ENCODE measurements at regions not wholly inside any gene's neighbourhood (a gene's known extent, or its start where the extent isn't known, plus 50 kb on each side); places are given as distances from the start of the nearest gene placed in this dataset.

DNA sequence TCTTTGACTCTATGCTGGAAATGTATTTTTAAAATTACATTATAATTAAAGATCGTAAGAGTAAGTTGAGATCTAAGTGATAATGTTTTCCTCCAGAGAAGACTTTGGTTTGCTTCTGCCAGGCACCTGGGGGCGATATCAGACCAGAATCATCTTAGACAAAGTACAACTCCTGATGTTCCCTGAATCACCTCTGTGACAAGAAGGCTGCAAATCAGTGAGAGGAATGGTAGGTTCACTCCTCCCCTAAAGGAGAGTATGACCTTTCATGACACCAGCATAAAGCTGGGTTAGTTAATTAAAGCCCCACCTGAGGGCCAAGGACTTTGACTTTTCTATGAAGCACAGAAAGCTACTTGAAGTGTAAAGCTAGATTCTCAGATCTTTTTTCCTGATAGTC is 114.4 kb upstream of the DTNA start:
- TF ChIP-seq, protein P1, sequence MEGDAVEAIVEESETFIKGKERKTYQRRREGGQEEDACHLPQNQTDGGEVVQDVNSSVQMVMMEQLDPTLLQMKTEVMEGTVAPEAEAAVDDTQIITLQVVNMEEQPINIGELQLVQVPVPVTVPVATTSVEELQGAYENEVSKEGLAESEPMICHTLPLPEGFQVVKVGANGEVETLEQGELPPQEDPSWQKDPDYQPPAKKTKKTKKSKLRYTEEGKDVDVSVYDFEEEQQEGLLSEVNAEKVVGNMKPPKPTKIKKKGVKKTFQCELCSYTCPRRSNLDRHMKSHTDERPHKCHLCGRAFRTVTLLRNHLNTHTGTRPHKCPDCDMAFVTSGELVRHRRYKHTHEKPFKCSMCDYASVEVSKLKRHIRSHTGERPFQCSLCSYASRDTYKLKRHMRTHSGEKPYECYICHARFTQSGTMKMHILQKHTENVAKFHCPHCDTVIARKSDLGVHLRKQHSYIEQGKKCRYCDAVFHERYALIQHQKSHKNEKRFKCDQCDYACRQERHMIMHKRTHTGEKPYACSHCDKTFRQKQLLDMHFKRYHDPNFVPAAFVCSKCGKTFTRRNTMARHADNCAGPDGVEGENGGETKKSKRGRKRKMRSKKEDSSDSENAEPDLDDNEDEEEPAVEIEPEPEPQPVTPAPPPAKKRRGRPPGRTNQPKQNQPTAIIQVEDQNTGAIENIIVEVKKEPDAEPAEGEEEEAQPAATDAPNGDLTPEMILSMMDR (IDR thresholded peaks at IDR 0.05; ENCODE audit: extremely low read depth, low read depth, low read length): peak; percentile 48
- Histone ChIP-seq H3K4me3 (ENCODE audit: insufficient read depth, low read length) (no peak overlapping the region), H3K4me1 (ENCODE audit: insufficient read depth, low read length) (no peaks in the 10 kb centered on the region), H2AFZ (ENCODE audit: low read length) (no peak overlapping the region), H3K79me2 (ENCODE audit: insufficient read depth, low read length) (no peaks in the 10 kb centered on the region), H3K36me3 (ENCODE audit: insufficient read depth, low read length) (no peaks in the 10 kb centered on the region), H3K27ac (ENCODE audit: low read depth, low read length) (no peak overlapping the region), H3K27me3 (ENCODE audit: insufficient read depth, low read length) (no peaks in the 10 kb centered on the region), H3K9me3 (ENCODE audit: low read depth, low read length) (no peaks in the 10 kb centered on the region), H4K20me1 (ENCODE audit: insufficient read depth, low read length) (no peaks in the 10 kb centered on the region), H3K4me2 (ENCODE audit: insufficient read depth, low read length) (no peak overlapping the region)
- peak; percentile 29 for DNase-seq (ENCODE audit: insufficient read length, low spot score, missing footprints)

DNA sequence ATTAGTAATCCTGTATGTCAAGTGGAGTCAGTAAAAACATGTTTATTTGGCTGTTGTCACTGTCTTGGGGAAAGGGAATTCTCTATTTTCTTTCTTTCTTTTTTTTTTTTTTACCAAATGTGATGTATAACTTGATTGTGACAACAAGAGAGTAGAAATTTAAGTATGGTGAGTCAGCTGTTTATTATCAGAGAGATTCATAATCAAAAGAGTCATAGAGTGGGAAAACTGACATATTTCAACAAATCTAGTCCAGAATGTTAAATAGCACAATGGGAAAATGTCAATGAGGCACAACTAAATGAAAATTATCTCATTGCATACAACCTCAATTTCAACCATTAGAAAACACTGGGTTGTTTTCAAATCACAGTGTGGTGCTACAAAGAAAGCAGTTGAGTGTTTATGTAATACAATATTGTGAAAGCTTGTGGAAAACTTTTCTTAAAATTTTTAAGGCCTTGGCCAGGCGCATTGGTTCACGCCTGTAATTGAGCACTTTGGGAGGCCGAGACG is 111.9 kb upstream of the DTNA start:
- Histone ChIP-seq H3K4me2 (ENCODE audit: insufficient read depth, low read length) (no peak overlapping the region), H3K27ac (ENCODE audit: low read depth, low read length) (no peak overlapping the region), H3K79me2 (ENCODE audit: insufficient read depth, low read length) (no peaks in the 10 kb centered on the region), H2AFZ (ENCODE audit: low read length) (no peak overlapping the region), H3K27me3 (ENCODE audit: insufficient read depth, low read length) (no peaks in the 10 kb centered on the region), H3K4me1 (ENCODE audit: insufficient read depth, low read length) (no peaks in the 10 kb centered on the region), H3K36me3 (ENCODE audit: insufficient read depth, low read length) (no peaks in the 10 kb centered on the region), H3K4me3 (ENCODE audit: insufficient read depth, low read length) (no peak overlapping the region), H4K20me1 (ENCODE audit: insufficient read depth, low read length) (no peaks in the 10 kb centered on the region), H3K9me3 (ENCODE audit: low read depth, low read length) (no peaks in the 10 kb centered on the region)
- TF ChIP-seq, protein P1 (IDR thresholded peaks at IDR 0.05; ENCODE audit: extremely low read depth, low read depth, low read length): no peak
- DNase-seq (ENCODE audit: insufficient read length, low spot score, missing footprints): peak; percentile 19

DNA sequence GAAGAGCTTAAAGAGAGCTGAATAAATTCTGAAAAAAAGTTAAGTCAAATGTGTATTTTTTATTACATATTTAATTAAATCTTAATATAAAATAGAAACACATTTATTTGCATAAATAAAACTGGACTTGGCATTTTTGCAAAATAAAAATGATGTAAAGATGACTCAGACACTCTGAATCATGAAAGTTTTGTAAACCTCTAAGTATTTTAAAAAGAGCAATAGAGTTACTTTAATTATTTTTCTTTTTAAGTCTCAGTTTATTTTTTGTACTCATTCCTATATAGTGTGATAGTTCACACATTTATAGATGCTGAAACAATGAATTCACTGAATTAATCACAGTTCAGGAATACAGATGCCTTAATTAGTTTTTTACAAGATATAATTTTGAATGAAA is 109.9 kb upstream of the DTNA start:
- H3K79me2 ChIP-seq (ENCODE audit: insufficient read depth, low read length): no peaks in the 10 kb centered on the region
- DNase-seq (ENCODE audit: insufficient read length, low spot score, missing footprints): no peak
- no peaks in the 10 kb centered on the region for H3K9me3 ChIP-seq (ENCODE audit: low read depth, low read length)
- TF ChIP-seq, protein P1 (IDR thresholded peaks at IDR 0.05; ENCODE audit: extremely low read depth, low read depth, low read length): no peak
- H2AFZ ChIP-seq (ENCODE audit: low read length): no peak overlapping the region
- H4K20me1 ChIP-seq (ENCODE audit: insufficient read depth, low read length): no peaks in the 10 kb centered on the region
- H3K4me3 ChIP-seq (ENCODE audit: insufficient read depth, low read length): no peak overlapping the region
- no peaks in the 10 kb centered on the region for H3K36me3 ChIP-seq (ENCODE audit: insufficient read depth, low read length)
- no peak overlapping the region for H3K27ac ChIP-seq (ENCODE audit: low read depth, low read length)
- H3K4me2 ChIP-seq (ENCODE audit: insufficient read depth, low read length): no peak overlapping the region
- no peaks in the 10 kb centered on the region for H3K27me3 ChIP-seq (ENCODE audit: insufficient read depth, low read length)
- peaks cover 2% of the 10 kb centered on the region for H3K4me1 ChIP-seq (ENCODE audit: insufficient read depth, low read length)

DNA sequence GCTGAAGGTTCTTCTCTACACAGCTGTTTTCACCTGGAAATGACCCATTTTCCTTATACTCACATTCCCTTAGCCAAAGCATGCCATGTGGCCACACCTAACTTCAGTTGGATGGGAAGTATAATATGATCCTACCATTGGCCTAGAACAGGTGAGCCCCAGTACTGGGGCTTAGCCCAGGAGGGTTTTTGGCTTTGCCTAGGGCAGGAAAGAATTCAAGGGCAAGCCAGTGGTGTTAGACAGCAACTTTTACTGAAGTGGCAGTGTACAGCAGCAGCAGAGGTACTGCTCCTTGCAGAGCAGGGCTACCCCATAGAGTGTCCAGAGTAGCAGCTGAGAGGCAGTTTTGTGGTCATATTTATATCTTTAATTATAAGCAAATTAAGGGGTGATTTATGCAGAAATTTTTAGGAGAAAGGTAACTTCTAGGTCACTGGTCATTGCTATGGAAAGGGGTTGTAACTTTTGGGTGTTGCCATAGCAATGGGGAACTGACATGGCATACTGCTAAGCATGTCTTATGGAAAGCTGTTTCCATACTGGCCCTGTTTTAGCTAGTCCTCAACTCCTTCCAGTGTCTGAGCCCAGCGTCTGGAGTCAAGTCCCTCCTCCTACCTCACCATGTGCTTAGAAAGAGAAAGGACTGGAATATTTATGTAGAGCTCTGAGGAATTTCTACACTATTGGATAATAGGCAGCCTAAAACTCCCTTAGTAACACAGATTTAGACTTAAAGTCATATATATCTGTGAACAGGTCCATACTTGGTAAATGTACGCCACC is 109.0 kb upstream of the DTNA start:
- no peak overlapping the region for H2AFZ ChIP-seq (ENCODE audit: low read length)
- H3K9me3 ChIP-seq (ENCODE audit: low read depth, low read length): no peaks in the 10 kb centered on the region
- H3K4me1 ChIP-seq (ENCODE audit: insufficient read depth, low read length): peaks cover 7% of the 10 kb centered on the region
- H4K20me1 ChIP-seq (ENCODE audit: insufficient read depth, low read length): no peaks in the 10 kb centered on the region
- no peak for DNase-seq (ENCODE audit: insufficient read length, low spot score, missing footprints)
- no peaks in the 10 kb centered on the region for H3K79me2 ChIP-seq (ENCODE audit: insufficient read depth, low read length)
- H3K27ac ChIP-seq (ENCODE audit: low read depth, low read length): no peak overlapping the region
- TF ChIP-seq, protein P1 (IDR thresholded peaks at IDR 0.05; ENCODE audit: extremely low read depth, low read depth, low read length): no peak
- H3K36me3 ChIP-seq (ENCODE audit: insufficient read depth, low read length): no peaks in the 10 kb centered on the region
- no peaks in the 10 kb centered on the region for H3K27me3 ChIP-seq (ENCODE audit: insufficient read depth, low read length)
- no peak overlapping the region for H3K4me2 ChIP-seq (ENCODE audit: insufficient read depth, low read length)
- no peak overlapping the region for H3K4me3 ChIP-seq (ENCODE audit: insufficient read depth, low read length)

Measured in osteoblast (primary cell).